Neutrophil (primary cell): ENCODE measurements at regions not wholly inside any gene's neighbourhood (a gene's known extent, or its start where the extent isn't known, plus 50 kb on each side); places are given as distances from the start of the nearest gene placed in this dataset.

Experiments
- H3K27ac ChIP-seq: fragments of 200-600 bp; sonication (generic); 2 replicates; pipeline ENCODE4 v1.5.1; 2016; ENCODE audit warnings: mild to moderate bottlenecking, moderate library complexity
- H3K27me3 ChIP-seq: fragments of 200-600 bp; sonication (generic); 2 replicates; pipeline ENCODE4 v1.6.0; 2016; ENCODE audit warnings: mild to moderate bottlenecking
- H3K36me3 ChIP-seq: fragments of 200-600 bp; sonication (generic); 2 replicates; pipeline ENCODE4 v1.5.1; 2017
- H3K4me1 ChIP-seq, 2 experiments: fragments of 200-600 bp in 1 of 2; sonication (generic) in 1 of 2; 1 replicate in 1 of 2; 2 replicates in 1 of 2; pipeline versions ENCODE4 v1.5.1 to v1.6.1; 2013 to 2016; ENCODE audit warnings: low read depth in 1 of 2, low read length in 1 of 2, mild to moderate bottlenecking in 1 of 2, moderate library complexity in 1 of 2; ENCODE audit not compliant: control insufficient read depth in 1 of 2, insufficient read depth in 1 of 2
- H3K4me3 ChIP-seq, 2 experiments: fragments of 200-600 bp in 1 of 2; sonication (generic) in 1 of 2; 1 replicate in 1 of 2; 2 replicates in 1 of 2; pipeline ENCODE4 v1.5.1; 2013 to 2016; ENCODE audit warnings: low read depth in 1 of 2, low read length in 1 of 2, mild to moderate bottlenecking in 1 of 2, moderate library complexity in 1 of 2
- H3K9me3 ChIP-seq: fragments of 200-600 bp; sonication (generic); 2 replicates; pipeline ENCODE4 v1.5.1; 2016
- TF ChIP-seq, protein P1 (sequence below): fragments of 200-600 bp; sonication (generic); IDR thresholded peaks from 2 replicates; pipeline ENCODE4 v1.5.1; 2016; ENCODE audit warnings: antibody characterized with exemption

DNA sequence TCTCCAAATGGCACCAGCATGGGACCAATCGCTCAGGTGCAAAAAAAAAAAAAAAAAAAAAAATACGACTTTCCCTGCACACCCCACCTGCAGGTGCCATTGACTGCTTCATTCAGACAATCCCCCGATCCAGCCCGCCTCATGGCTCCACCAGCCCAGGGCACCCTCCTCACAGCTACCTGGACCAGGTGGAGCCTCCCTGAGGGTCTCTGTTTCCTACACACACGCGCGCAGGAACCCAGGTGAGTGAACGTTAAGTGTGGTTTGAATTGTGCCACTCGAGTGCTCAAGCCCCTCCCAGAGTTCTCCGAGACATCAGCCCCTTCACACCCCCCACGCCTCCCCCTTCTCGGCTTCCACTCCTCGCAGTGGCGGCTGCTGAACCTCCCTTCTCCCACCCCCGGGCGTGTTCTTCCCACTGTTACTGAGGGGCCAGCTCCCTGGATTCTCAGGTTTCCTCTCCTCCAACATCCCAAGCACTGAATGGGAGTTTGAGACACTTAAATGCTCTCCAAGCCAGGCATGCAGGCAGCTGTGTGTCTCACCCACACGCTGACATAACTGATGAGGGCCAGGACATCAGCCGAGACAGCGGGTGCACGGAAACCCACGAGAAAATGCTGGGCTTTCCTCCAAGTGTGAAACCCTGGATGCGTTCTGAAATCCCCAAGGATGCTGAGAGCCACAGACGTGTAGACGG is 88.8 kb upstream of the SNTG2 start:
- H3K9me3 ChIP-seq: no peaks in the 10 kb centered on the region
- no peak overlapping the region for H3K27ac ChIP-seq
- H3K4me1 ChIP-seq: no peaks in the 10 kb centered on the region

DNA sequence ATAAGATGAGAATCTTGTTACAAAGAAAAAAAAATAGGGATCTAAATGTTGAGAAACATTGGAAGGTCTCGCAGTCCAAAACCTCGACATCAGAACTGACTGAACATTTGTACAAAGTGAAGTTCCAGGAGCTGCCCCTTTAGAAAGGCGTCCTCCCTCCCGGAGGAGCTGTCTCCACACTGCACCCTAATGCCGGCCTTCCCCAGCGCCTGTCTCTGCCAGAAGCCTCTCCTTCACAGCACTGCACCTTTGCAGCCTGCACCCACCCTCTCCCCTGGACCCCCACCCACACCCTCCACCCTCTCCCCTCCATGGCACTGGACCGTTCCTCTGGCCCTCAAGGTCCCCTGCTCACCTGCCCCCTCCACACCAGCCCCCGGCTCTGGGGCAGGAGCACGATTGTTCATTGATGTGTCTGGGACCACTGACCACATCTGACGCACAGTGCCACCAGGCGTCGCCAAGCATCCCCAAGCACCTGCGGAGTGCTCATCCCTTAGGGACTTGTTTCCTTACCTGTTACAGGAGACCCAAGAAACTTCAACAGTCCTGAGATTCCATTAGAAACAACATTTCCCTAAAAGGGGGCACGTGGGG is 90.3 kb upstream of the SNTG2 start:
- Histone ChIP-seq H3K4me3 (no peak overlapping the region), H3K36me3 (no peaks in the 10 kb centered on the region), H3K9me3 (no peaks in the 10 kb centered on the region), H3K27me3 (no peaks in the 10 kb centered on the region), H3K27ac (no peak overlapping the region), H3K4me1 (peaks cover 3 to 11% of the 10 kb centered on the region in 2 experiments)
- TF ChIP-seq, protein P1, sequence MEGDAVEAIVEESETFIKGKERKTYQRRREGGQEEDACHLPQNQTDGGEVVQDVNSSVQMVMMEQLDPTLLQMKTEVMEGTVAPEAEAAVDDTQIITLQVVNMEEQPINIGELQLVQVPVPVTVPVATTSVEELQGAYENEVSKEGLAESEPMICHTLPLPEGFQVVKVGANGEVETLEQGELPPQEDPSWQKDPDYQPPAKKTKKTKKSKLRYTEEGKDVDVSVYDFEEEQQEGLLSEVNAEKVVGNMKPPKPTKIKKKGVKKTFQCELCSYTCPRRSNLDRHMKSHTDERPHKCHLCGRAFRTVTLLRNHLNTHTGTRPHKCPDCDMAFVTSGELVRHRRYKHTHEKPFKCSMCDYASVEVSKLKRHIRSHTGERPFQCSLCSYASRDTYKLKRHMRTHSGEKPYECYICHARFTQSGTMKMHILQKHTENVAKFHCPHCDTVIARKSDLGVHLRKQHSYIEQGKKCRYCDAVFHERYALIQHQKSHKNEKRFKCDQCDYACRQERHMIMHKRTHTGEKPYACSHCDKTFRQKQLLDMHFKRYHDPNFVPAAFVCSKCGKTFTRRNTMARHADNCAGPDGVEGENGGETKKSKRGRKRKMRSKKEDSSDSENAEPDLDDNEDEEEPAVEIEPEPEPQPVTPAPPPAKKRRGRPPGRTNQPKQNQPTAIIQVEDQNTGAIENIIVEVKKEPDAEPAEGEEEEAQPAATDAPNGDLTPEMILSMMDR: no peak

More for the DNA sequence above, 88.8 kb upstream of the SNTG2 start:
- no peaks in the 10 kb centered on the region for H3K36me3 ChIP-seq
- TF ChIP-seq, protein P1: no peak
- H3K27me3 ChIP-seq: no peaks in the 10 kb centered on the region
- H3K4me3 ChIP-seq: no peak overlapping the region

DNA sequence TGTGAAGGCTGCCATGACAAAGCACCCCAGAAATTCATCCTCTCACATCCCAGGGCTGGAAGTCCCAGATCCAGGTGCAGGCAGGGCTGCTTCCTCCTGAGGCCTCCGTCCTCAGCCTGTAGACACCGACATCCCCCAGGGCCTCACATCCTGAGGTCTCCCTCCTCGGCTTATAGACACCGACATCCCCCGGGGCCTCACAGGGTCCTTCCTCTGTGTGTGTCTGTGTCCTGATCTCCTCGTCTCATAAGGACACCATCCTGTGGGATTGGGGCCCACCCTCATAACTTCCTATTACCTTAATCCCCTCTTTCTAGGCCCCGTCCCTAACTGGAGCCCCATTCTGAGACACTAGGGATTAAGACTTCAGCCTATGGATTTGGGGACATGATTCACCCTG is 92.0 kb upstream of the SNTG2 start:
- no peaks in the 10 kb centered on the region for H3K27me3 ChIP-seq
- TF ChIP-seq, protein P1: no peak
- H3K4me1 ChIP-seq: peaks cover 8 to 17% of the 10 kb centered on the region in 2 experiments
- H3K9me3 ChIP-seq: no peaks in the 10 kb centered on the region
- H3K36me3 ChIP-seq: no peaks in the 10 kb centered on the region
- H3K4me3 ChIP-seq: no peak overlapping the region
- H3K27ac ChIP-seq: no peak overlapping the region

DNA sequence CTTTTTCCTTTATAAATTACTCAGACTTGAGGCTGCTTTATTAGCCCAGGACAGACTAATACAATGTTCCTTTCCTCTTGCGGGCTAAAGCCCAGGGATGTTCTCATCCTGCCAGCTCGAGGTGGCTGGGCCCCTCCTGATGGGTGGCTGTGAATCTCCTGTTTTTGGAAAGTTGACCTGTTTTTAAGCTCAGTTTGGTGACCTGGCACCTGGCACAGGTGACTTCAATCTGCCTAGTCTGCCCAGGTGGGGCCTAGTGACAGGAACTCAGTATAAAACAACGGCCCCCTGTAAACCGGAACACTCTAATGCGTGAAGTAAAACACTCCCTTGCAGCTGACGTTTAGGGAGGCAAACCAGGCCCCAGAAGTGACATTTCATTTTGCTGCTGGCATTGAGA is 92.7 kb upstream of the SNTG2 start:
- TF ChIP-seq, protein P1: no peak
- no peaks in the 10 kb centered on the region for H3K9me3 ChIP-seq
- H3K4me3 ChIP-seq: no peak overlapping the region
- H3K27ac ChIP-seq: no peak overlapping the region
- H3K27me3 ChIP-seq: no peaks in the 10 kb centered on the region
- H3K4me1 ChIP-seq: peaks cover 8 to 17% of the 10 kb centered on the region in 2 experiments
- H3K36me3 ChIP-seq: no peaks in the 10 kb centered on the region

DNA sequence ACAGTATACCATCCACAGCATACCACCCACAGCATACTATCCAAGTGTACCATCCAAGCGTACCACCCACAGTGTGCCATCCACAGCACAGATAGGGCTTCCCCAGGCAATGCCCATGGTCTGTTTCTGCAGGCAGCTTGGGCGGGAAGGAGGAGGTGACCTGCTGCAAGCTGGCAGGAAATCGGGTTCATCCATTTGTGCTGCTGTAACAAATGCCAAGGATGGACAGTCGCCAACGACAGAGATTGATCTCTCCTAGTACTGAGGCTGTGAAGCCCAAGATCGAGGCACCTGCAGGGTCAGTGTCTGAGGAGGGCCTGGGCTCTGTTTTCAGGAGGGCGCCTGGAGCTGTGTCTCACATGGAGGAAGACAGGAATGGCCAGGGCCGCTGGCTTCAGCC is 93.6 kb upstream of the SNTG2 start:
- H3K4me3 ChIP-seq: no peak overlapping the region
- peaks cover 8 to 17% of the 10 kb centered on the region in 2 experiments for H3K4me1 ChIP-seq
- no peaks in the 10 kb centered on the region for H3K36me3 ChIP-seq
- no peak overlapping the region for H3K27ac ChIP-seq
- no peaks in the 10 kb centered on the region for H3K9me3 ChIP-seq
- H3K27me3 ChIP-seq: no peaks in the 10 kb centered on the region
- TF ChIP-seq, protein P1: no peak
